Parathyroid adenoma (tissue), 2 donors: ENCODE measurements at regions not wholly inside any gene's neighbourhood (a gene's known extent, or its start where the extent isn't known, plus 50 kb on each side); places are given as distances from the start of the nearest gene placed in this dataset.

Experiments used
- H2AFZ ChIP-seq: fragments of 300-600 bp; sonication (generic); one replicate; pipeline ENCODE4 v1.7.0; 2017; ENCODE audit warnings: antibody characterized with exemption, mild to moderate bottlenecking
- H3K27ac ChIP-seq: fragments of 300-600 bp; sonication (generic); one replicate; pipeline ENCODE4 v1.7.0; 2017
- H3K27me3 ChIP-seq: fragments of 300-600 bp; sonication (generic); one replicate; pipeline ENCODE4 v1.7.0; 2017; ENCODE audit warnings: low read length; ENCODE audit not compliant: control insufficient read depth, insufficient read depth
- H3K36me3 ChIP-seq: fragments of 300-600 bp; sonication (generic); one replicate; pipeline ENCODE4 v1.7.0; 2017; ENCODE audit warnings: low read length; ENCODE audit not compliant: control insufficient read depth, insufficient read depth
- H3K4me1 ChIP-seq: fragments of 300-600 bp; sonication (generic); one replicate; pipeline ENCODE4 v1.7.0; 2017; ENCODE audit warnings: control low read depth
- H3K4me2 ChIP-seq: fragments of 300-600 bp; sonication (generic); one replicate; pipeline ENCODE4 v1.7.0; 2017; ENCODE audit warnings: low read length
- H3K4me3 ChIP-seq: fragments of 300-600 bp; sonication (generic); one replicate; pipeline ENCODE4 v1.7.0; 2017; ENCODE audit warnings: low read depth, low read length
- H3K79me2 ChIP-seq: fragments of 300-600 bp; sonication (generic); one replicate; pipeline ENCODE4 v1.7.0; 2017; ENCODE audit warnings: control low read depth
- H3K9ac ChIP-seq: fragments of 300-600 bp; sonication (generic); one replicate; pipeline ENCODE4 v1.7.0; 2017; ENCODE audit warnings: mild to moderate bottlenecking
- H3K9me3 ChIP-seq: fragments of 300-600 bp; sonication (generic); one replicate; pipeline ENCODE4 v1.7.0; 2017; ENCODE audit warnings: low read length; ENCODE audit not compliant: control insufficient read depth
- TF ChIP-seq, protein P1 (sequence below): fragments of 300-600 bp; sonication (generic); IDR thresholded peaks from one replicate; pipeline ENCODE4 v1.7.0; 2017; ENCODE audit warnings: antibody characterized with exemption, mild to moderate bottlenecking
- donor health status: primary hyperparathyroidism.

DNA sequence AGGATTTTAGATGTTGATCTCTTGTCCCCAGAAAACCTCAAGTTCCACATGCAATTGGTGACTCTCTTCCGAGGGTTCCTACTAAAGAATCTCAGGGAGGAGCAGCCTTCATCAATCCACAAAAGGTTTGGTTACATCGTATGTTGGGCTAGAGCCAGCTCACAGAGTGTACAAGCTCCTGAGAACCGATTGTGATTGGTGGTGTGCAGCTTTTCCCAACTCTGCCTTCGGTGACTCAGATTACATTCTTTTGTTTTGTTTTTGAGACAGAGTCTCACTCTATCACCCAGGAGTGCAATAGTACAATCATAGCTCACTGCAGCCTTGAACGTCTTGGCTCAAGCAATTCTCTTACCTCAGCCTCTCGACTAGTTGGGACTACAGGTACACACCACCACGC is 172.4 kb downstream of the PMP22 start:
- H2AFZ ChIP-seq, result no peak overlapping the region
- TF ChIP-seq, protein P1, sequence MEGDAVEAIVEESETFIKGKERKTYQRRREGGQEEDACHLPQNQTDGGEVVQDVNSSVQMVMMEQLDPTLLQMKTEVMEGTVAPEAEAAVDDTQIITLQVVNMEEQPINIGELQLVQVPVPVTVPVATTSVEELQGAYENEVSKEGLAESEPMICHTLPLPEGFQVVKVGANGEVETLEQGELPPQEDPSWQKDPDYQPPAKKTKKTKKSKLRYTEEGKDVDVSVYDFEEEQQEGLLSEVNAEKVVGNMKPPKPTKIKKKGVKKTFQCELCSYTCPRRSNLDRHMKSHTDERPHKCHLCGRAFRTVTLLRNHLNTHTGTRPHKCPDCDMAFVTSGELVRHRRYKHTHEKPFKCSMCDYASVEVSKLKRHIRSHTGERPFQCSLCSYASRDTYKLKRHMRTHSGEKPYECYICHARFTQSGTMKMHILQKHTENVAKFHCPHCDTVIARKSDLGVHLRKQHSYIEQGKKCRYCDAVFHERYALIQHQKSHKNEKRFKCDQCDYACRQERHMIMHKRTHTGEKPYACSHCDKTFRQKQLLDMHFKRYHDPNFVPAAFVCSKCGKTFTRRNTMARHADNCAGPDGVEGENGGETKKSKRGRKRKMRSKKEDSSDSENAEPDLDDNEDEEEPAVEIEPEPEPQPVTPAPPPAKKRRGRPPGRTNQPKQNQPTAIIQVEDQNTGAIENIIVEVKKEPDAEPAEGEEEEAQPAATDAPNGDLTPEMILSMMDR, result no peak
- H3K4me2 ChIP-seq, result no peak overlapping the region
- no peaks in the 10 kb centered on the region for H3K9me3 ChIP-seq
- H3K27ac ChIP-seq, result no peak overlapping the region
- no peak overlapping the region for H3K9ac ChIP-seq
- H3K36me3 ChIP-seq, result no peaks in the 10 kb centered on the region
- no peaks in the 10 kb centered on the region for H3K4me1 ChIP-seq
- H3K27me3 ChIP-seq, result no peaks in the 10 kb centered on the region
- no peak overlapping the region for H3K4me3 ChIP-seq
- no peaks in the 10 kb centered on the region for H3K79me2 ChIP-seq

DNA sequence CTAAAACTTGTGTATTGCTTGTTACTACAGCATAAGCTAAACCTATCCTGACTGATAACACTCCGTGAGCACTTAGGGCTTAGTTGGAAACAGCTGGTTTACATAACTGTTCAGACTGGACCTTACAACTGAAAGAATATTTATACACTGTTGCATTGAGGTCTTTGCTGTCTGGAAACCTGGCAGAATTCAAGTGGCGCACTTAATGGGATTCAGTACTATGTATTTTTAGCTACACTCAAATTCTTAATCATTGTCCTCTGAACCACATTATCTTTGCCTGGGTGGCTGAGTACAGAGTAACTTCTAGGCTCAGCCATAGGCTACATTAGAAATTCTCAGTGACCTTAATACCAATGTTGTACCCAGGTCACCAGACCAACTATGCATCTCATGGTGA is 172.9 kb downstream of the PMP22 start:
- Histone ChIP-seq H2AFZ (no peak overlapping the region), H3K9me3 (no peaks in the 10 kb centered on the region), H3K4me3 (no peak overlapping the region), H3K4me1 (no peaks in the 10 kb centered on the region), H3K4me2 (no peak overlapping the region), H3K27me3 (no peaks in the 10 kb centered on the region), H3K9ac (no peak overlapping the region), H3K79me2 (no peaks in the 10 kb centered on the region), H3K36me3 (no peaks in the 10 kb centered on the region), H3K27ac (no peak overlapping the region)
- TF ChIP-seq, protein P1, result no peak

DNA sequence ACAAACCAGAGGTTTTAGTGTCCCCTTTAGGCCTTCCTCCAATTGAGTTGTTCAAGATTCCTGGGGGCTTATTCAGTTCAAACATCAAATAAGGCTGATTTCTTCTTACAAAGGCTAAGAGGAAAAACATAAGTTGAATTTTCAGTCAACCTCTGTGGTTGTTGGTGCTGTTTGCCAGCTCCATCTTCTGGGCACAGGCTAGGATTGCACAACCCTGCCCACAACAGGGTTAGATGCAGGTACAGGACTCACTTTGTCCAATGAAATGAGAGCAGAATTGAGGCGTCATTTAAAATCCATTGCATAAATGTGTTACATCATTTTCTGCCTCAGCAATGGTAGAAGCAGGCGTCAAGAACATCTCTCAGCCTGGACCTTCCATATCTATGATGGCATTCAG is 173.3 kb downstream of the PMP22 start:
- H3K79me2 ChIP-seq, result no peaks in the 10 kb centered on the region
- TF ChIP-seq, protein P1, result no peak
- H3K36me3 ChIP-seq, result no peaks in the 10 kb centered on the region
- no peaks in the 10 kb centered on the region for H3K4me1 ChIP-seq
- no peak overlapping the region for H3K27ac ChIP-seq
- no peak overlapping the region for H3K9ac ChIP-seq
- H2AFZ ChIP-seq, result no peak overlapping the region
- no peak overlapping the region for H3K4me3 ChIP-seq
- H3K27me3 ChIP-seq, result no peaks in the 10 kb centered on the region
- no peaks in the 10 kb centered on the region for H3K9me3 ChIP-seq
- H3K4me2 ChIP-seq, result no peak overlapping the region

DNA sequence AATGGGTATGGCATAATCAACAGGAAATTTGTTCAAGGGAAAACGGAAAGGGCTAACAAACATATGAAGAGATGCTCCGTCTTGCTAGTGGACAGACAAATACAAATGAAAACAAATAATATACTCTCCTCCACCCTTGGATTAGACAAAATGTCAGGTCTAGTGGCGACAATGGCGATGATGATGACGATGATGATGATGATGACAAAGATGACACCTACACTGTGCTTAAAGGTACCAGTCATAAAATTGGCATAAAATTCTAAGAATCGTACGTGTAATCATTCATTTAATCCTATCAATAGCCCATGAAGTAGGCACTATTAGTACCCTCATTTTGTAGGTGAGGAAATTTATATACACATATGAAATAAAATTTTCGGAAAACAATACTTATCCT is 174.6 kb downstream of the PMP22 start:
- Histone ChIP-seq H3K4me1 (no peaks in the 10 kb centered on the region), H3K27me3 (no peaks in the 10 kb centered on the region), H3K79me2 (no peaks in the 10 kb centered on the region), H3K4me2 (no peak overlapping the region), H3K27ac (no peak overlapping the region), H2AFZ (no peak overlapping the region), H3K4me3 (no peak overlapping the region), H3K36me3 (no peaks in the 10 kb centered on the region), H3K9ac (no peak overlapping the region), H3K9me3 (no peaks in the 10 kb centered on the region)
- TF ChIP-seq, protein P1, result no peak

DNA sequence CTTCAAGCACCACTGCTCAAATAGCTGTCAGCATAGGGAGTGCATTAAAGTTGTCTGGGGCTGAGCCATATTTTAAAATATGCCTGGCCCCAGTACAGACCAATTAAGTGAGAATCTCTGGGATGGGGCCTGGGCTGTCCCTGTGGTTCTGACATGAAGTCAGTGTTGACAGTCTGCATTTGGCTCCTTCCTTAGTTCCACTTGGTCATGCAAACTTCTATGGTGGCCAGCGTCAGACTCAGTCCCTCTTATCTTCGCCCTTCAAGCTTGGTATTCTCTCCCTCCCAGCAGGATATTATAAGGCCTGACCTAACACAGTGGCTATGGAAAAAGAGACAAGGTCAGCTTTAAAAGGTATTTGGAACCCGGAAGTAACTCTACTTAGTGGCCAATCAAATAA is 177.2 kb downstream of the PMP22 start:
- Histone ChIP-seq H3K79me2 (no peaks in the 10 kb centered on the region), H3K9ac (no peak overlapping the region), H3K36me3 (no peaks in the 10 kb centered on the region), H2AFZ (no peak overlapping the region), H3K4me2 (no peak overlapping the region), H3K9me3 (no peaks in the 10 kb centered on the region), H3K27me3 (no peaks in the 10 kb centered on the region), H3K4me1 (no peaks in the 10 kb centered on the region), H3K4me3 (no peak overlapping the region), H3K27ac (no peak overlapping the region)
- TF ChIP-seq, protein P1, result no peak
